MV-4-11 (cell line): ENCODE measurements at regions not wholly inside any gene's neighbourhood (a gene's known extent, or its start where the extent isn't known, plus 50 kb on each side); places are given as distances from the start of the nearest gene placed in this dataset.

Source experiments
- DNase-seq: peaks from one replicate; lab custom pipeline; 2025; lab: John Stamatoyannopoulos, UW

DNA sequence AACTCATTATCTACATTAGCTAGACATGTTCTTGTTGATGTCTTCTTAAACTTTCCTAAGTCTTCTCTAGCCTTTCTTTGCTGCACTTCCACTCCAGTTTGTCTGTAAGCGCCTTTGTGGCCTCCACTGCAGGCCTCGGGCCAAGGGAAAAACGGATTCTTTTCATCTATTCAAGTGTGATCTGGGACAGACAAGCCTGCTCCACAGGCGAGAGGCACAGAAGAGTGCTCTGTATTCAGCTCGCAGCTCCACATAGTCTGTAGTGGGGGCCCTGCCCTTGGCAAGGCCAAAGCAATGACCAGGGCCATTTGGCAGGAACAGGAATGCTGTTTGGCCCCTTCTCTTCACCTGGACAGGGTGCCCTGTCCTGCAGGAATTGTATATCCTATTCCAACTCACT is 84.1 kb upstream of the BARX2 start:
- no peak for DNase-seq

DNA sequence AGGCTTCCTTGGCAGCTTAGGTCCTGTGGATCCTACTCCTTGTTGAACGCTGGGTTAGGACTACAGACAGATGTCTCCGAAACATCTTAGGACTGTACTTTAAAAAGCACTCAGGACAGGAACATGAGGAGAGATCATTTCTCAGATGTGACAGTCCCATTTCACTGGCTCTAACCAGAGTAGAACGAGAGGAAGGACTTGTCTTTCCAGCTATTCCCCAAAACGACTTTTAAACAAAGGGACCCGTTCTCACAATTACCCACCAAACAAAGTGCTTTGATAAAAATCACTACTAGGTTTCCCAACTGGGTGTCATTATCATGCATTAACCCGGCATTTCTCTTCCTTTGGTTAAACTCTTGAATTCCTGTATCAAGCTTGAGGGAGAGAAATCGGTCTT is 84.7 kb upstream of the BARX2 start:
- no peak for DNase-seq

DNA sequence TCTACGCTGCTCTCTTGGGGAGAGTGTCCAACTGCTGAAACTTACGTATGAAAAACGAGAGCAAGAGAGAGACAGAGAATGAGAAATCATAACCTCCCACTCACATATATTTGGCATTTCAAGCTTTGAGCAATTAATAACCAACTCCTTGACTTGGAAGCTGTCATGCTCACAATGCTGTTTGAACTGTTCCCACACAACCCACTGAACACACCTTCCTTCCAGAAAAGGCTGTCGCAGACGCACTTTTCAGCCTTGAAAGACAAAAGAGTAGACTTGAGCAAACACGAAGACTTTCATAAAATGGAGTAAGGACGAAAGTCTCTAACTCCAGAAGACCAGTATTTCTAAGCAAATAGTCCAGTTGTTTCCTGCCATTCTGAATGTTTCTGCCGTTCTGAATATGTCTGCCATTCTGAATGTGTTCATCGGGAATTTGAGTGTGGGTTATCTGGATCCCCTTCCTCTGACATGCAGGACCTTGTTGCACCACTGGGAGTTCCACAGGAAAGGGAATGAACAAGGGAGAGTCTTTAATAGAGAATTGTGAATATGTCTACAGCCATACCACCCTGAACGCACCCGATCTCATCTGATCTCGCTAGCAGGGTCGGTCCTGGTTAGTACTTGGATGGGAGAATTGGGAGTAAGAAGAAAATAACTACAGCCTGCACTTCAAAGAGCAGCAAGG is 86.2 kb upstream of the BARX2 start:
- no peak for DNase-seq

DNA sequence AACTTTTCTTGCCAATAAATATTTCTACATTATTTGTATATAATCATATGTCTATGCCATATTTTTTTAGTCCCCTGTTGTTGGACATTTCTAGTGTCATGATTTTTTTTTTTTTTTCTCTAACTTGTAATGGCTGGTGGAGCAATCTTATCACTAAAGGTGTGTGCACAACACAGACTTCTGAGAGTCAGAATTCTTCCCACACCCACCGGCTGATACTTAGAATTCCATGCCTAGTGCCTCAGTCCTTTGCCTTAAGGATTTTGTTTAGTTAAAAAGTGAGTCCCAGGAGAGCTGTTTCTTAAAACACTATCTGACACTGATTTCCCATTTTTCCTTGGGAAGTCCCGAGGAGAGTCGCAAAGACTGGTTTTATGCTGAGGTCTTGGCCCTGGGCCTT is 87.7 kb upstream of the BARX2 start:
- no peak for DNase-seq

DNA sequence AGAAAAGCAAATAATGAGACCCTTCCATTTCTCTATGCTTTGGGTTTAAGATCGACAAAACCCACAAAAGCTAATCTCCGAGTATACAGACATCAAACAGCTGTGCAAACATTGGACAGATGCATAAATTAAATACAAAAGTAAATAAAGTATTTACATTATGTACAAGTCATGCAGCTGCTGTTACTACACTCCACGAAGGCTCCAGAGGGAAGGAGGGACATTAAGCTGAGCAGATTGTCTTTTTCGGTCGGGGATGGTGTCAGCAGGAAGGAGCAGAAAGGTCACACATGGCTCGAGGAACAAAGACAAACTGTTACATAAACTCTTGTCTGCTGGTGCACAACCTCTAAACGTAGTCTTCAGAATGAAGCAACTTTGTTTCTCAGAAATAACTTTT is 88.8 kb upstream of the BARX2 start:
- no peak for DNase-seq

DNA sequence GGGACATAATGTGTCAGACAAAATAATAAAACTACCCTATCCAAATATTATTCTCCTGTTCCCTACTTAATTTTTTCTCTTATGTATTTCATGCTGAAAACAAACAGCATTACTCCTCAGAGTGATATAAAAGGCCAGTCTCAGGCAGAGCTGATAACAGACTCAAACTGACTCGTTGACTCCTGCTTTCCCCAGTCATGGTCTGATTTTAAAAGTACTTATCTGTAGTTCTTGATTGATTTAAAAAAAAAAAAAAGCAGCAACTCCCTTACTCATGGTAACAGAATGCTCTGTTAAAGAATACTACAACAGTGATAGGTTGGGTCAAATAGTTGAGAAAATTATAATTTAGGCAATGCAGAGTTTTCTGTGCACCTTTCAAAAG is 90.3 kb upstream of the BARX2 start:
- no peak for DNase-seq

DNA sequence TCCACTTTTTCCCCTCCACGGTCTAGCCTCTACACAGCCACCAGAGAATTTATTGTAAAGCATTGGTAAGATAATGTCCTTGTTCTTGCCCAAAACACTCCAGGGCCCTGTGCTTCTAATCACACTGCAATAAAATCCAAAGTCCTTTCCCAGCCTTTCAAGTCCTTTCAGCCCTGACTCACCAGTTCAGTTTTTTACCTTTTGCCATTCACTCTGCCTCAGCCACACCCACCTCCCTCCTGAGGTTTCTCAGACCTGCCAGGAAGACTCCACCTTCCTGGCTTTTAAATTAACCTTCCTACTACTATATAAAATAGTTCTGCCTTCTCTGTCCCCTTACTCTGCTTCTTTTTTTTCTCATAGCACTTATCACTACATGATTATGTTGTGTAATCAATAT is 91.0 kb upstream of the ARHGAP32 start:
- no peak for DNase-seq

DNA sequence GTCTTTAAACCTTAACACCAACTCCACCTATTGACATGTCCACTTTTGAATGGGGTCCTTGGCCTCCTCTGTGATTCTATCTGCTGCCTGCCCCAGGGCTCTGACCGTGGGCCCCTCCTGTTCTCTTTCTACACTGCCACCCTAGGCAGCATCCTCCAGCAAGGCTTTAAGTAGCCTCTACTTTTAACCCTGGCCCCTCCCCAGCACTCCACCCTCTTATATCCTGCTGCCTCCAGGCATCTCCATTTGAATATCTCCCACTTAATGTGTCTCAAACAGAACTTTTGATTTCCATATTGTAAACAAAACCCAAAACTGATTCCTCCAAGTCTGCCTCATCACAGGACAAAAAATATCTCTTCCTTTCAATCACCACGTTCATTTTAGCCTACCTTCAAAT is 90.5 kb upstream of the ARHGAP32 start:
- no peak for DNase-seq

DNA sequence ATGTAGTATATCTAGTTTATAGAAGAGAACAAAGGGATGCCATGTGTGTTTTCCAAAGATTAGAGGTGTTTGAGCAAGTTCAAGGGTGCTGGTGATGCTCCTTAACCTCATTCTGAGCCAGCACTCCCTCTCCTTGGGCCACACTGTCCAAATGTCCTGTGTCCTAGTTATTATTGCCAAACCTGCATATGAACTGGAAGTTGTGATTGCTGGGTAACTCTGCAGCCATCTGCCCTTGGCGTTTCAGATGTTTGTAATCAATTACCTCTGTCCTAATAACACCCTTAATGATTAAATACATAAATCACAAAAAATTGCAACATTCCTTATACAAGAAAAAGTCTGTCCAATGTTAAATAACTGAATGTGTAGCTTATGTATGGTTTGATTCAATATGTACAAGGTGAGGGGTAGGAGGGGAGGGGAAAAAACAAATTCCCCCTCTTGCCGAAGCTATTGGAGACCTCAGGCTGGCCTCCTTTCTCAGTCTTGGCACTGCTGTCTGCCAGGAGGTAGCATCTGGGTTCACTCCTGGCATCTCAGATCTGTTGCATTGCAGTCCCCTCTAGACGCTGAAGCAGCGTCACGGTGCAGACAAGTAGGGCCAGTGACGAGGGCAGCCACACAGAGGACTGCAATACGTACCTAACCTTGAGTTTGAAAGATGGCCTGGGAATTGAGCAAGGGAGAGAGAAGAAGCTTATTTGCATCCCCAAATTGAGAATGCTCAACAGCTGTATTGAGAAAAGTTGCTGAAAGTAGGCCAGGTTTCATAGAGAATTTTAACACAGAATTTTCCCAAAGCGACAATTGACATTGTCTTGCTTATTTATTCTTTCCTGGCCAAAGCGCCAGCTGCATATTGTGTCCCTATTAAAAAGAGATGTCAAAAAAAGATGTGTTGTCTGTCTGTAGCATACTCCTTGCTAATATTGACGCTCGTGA is 89.6 kb upstream of the ARHGAP32 start:
- DNase-seq: no peak

DNA sequence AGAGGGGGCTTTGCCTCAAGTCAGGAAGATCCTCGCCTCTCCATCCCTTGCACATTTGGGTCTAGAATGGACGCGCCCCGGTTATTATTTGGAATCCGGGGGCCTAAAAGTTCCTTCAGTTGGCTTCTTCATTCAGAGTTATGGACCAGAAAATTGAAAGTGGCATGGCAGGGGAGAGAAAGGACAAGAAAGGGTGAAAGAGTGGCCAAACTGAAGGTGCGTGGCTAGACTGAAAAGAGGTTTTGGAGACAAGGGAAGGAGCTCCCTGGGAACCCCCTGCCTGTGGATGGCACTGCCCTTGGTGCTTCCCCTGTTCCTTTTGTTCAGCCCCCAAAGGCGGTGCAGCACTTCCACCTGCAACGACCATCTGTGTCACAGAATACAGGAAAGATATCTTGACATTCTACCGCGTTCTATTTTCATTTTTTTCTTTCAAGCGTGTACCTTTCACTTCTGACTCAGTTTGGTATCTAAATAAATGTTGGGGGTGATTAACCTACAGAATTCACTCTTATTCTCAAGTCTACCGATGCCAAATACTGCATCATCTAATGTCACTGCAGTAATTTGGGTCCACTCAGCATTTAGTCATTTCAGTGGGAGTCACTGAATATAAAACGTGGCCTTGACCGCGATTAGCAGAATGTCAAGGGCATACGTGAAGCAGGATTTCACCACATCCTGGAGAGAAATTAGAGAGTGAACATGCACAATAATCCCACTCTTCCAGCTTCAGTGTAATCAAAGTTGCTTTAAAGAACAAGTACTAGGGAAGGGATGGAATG is 88.1 kb upstream of the ARHGAP32 start:
- no peak for DNase-seq

DNA sequence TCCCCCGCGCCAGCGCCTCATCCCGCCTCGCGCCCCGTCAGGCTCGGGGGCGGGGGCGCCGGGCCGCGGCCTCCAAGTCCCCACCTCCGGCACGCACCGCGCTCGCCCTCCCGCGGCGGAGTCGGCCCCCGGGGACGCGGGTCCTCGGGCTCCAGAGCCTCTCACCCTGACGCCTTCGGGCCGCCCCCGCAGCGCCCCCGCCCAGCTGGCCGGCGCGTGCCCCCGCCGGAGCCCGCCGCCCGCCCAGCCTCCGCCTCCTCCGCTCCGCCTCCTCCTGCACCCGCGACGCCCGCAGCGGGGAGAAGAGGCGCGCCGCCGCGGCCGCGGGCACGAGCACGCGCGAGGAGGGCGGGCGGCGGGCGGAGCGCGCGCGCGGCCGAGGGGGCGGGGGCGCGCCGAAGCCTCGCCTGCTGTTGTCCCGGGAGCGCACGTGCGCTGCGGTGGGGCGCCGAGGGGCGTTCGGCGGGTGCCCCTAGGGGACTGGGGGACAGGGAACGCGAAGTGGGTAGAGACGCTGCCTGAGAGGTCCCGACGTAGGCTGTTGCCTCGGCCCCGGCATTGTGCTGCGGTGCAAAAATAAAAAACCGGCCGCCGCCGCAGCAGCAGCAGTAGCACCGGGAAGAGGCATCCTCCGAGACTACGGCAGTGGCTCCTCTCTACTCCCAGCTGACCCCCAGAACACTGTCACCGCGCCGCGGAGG is 87.4 kb upstream of the ARHGAP32 start:
- DNase-seq: peak; percentile 43

DNA sequence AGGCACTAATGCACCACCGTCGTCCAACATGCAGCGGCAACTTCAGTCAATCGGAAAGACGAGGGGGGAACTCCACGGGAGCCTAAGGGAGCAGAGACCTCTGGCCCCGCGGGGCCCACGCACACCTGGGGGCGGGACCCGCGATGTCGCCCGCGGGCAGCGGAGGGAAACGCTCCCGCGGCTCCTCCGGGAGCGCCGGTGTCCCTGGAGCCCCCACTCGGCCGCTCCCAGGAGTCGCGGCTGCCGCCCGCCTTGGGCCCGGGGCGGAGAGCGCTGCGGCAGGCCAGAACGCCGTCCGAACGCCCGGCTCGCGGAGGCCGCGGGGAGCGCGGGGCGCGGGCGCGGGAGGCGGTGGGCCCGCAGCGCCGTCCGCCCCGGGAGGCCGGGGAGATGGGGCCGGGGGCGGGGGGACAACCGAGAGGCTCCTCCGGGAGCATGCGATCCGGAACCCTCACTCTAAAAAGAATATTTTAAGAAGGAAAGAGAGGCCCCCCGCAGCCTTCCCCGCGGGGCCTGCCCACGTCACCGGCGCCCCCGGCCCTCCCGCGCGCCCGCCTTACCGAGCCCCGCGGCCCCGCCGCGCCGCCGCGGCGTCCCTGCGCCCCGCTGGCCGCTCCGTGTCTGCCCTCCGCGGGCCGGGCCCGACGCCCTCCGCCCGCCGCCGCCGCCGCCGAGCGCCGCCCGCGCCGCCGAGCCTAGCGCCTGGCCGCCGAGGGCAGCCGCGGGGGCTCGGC is 86.6 kb upstream of the ARHGAP32 start:
- DNase-seq: no peak

DNA sequence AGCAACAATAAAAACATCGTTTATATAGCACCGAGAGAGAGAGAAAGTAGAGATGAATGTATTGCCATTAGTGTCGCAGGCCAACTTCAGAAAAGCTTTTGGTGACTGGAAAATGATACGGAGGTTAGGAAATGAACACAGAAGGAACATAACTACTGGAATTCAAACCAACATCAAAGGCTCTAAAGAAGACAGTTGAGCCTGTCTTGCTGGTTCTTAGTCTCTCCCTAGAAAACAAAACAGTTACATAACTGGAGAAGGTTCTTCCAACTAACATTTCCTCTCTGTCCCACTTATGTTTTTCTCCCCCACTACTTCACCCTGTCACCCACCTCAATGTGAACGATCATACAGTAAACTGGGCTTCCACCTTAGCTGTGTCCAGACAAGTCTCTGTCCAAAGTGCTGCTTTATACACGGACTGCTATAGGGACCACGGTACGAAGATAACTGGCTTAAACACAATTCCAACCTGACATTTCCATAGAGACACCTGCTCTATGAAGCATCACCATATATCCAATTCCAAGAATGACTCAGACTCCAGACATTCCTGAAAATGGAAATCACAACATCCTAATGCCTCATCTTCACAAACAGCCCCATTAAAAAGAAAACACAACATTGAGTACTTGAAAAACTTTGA is 85.2 kb upstream of the ARHGAP32 start:
- DNase-seq: no peak

DNA sequence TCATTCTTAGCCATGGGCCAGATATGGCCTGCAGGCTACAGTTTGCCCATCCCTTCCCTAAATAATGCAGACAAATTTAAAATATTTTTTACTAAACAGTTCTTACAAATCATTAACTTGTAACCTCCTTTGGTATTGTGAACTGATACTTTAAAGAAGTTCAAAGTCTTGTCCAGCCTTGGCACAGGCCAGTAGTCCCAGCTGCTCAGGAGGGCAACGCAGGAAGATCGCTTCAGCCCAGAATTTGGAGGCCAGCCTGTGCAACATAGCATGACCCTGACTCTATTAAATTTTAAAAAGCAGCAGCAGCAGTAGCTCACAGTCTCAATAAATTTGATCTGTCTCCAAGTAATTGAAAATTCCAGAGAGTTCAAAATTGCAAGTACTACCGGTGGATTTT is 83.7 kb upstream of the ARHGAP32 start:
- DNase-seq: no peak

DNA sequence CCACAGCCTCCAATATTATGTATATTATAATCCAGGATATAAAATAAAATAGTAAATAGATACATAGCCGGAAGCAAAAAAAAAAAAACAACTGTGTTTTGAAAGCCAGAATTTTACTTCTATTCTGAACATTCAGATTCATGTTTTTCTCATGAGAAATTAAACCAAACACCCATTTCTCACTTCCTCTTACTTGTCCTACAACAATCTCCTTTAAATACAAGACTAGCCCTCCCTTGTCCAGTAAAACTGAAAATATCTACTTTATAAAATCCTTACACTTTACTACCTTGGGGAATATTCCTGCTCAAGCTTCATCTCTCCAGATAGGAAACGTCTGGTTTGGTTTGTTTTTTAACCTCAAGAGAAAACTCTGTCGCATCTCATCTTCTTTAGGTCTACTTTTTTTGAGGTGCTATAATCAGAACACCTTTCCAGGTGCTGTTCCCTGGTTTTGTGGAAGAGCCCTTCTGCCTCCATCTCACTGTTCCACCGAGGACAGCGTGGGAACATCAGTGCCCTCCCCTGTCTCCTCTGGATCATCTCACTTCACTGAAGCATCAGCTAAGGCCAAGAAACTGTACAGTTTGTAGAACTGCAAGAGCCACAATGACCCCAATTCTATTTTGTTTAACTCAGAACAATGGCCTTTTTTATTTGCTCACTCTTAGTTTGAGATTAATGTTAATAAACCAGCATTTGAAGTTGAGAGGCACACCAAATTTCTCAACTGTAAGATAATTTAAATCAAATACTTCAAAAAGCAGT is 82.0 kb upstream of the ARHGAP32 start:
- peak; percentile 44 for DNase-seq

DNA sequence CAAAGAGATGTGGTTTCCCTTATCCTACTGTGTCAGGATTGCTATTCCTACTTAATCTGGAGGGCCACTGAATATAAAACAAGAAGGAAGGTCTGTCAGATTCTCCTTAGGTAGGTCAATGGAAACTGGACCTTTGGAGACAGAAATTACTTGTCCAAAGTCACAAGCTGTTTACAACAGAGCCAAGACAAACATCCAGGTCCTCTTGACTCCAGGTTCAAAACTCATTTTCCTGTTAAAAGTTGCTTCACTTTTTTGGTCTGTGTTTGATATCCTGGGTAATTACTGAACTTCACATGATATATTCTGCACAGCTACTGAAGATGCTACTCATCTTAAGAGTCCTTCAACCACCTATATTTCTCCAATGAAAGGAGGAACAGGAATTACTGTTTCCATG is 81.2 kb upstream of the ARHGAP32 start:
- DNase-seq: no peak

DNA sequence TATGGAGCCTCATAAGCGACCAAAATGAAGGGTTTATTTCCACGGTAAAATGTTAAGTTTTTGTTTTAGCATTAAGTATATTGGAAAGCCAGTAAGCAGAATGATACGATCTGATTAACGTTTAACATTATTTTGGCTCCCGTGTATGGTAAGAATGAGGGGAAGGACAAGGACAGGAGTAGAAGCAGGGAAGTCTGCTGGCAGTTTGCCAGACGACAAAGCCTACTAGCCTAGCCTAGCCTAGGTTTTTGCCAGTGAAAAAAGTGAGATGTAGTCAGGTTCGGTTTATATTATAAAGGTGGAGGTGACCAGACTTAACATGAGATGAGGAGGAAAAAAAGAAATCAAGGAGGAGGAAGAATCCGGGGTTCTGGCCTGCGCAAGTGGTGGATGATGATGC is 78.9 kb upstream of the ARHGAP32 start:
- no peak for DNase-seq

DNA sequence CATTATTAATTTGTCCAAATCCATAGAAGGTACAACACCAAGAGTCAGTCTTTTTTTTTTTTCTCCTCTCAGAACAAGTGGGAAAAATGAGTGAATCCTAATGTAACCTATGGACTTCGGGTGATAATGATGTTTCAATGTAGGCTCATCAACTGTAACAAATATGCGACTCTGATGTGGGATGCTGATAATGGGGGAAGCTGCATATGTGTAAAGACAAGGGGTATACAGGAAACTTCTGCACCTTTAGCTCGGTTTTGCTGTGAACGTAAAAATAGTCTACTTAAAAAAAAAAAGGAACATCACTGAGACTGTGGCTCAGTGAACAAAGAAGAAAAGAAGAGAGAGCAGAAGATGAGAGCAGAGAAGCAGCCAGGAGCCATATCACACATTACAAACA is 78.3 kb upstream of the ARHGAP32 start:
- DNase-seq: no peak

DNA sequence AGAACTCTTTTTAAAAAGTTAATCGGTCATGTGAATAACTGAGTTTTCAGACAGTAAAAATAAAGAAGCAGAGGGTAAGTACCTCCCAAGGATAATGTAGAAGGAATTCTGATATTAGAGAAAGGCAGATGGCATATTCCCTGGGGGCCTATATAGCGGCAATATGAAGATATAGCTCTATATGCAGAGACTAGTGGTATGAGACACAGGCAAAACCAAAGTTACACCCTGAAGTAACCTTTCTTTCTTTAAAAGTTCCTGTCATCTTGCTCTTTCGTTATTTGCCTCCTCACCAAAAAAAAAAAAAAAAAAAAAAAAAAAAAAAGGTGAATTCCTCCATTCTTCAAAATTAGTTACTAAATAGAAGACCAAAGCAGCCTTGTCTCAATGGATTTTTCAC is 76.2 kb upstream of the ARHGAP32 start:
- DNase-seq: no peak

DNA sequence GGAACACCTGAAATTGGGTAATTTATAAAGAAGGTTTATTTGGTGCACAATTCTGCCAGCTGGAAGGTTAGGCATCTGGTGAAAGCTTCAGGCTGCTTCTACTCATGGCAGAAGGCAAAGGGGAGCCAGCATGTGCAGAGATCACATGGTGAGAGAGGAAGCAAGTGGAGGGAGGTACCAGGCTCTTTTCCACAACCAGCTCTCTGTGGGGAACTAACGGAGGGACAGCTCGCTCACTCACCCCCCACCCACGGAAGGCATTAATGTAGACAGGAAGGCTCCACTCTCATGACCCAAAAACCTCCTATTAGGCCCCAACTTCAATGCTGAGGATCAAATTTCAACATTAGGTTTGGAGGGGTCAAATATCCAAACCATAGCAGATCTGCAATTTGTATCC is 75.6 kb upstream of the ARHGAP32 start:
- peak; percentile 10 for DNase-seq
